Mucosa of stomach (tissue), 1 donor: ENCODE measurements at regions not wholly inside any gene's neighbourhood (a gene's known extent, or its start where the extent isn't known, plus 50 kb on each side); places are given as distances from the start of the nearest gene placed in this dataset.

Experiments used
- H3K27me3 ChIP-seq: one replicate; pipeline ENCODE4 v1.7.0; 2013; ENCODE audit warnings: mild to moderate bottlenecking, low read length; ENCODE audit not compliant: control insufficient read depth, insufficient read depth
- H3K36me3 ChIP-seq: one replicate; pipeline ENCODE4 v1.7.0; 2013; ENCODE audit warnings: low read length; ENCODE audit not compliant: control insufficient read depth, insufficient read depth
- H3K4me1 ChIP-seq: one replicate; pipeline ENCODE4 v1.7.0; 2013; ENCODE audit warnings: mild to moderate bottlenecking, low read length; ENCODE audit not compliant: control insufficient read depth, insufficient read depth
- H3K4me3 ChIP-seq: one replicate; pipeline ENCODE4 v1.7.0; 2013; ENCODE audit warnings: low read length
- H3K9ac ChIP-seq: one replicate; pipeline ENCODE4 v1.7.0; 2013; ENCODE audit warnings: mild to moderate bottlenecking, low read length, moderate library complexity
- H3K9me3 ChIP-seq: one replicate; pipeline ENCODE4 v1.7.0; 2013; ENCODE audit warnings: mild to moderate bottlenecking, low read length, moderate library complexity; ENCODE audit not compliant: control insufficient read depth
- donor health status: Pancreatic carcinoma.

DNA sequence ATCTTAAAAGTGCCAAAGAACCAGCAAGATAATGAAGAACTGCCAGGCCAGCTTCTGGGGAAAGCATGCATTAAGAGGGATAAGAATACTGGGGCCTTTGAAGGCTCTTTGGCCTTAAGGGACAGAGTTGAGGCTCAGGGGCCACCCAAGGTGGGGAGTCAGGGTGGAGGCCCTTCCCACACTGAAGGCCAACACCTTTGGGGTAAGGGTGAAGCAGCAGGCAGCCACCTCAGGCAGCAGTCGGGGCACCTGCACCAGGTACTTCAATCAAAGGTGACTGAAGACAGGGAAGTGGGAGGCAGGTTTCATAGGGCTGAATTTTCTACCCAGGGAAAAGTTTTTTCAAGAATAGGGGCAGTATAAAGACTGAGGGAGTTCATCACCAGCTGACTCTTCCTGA lies 87.7 kb upstream of the KLF13 start:
- no peaks in the 10 kb centered on the region for H3K27me3 ChIP-seq
- no peaks in the 10 kb centered on the region for H3K9me3 ChIP-seq
- H3K4me3 ChIP-seq: no peak overlapping the region
- H3K36me3 ChIP-seq: no peaks in the 10 kb centered on the region
- H3K9ac ChIP-seq: no peak overlapping the region
- peaks cover 21% of the 10 kb centered on the region for H3K4me1 ChIP-seq

DNA sequence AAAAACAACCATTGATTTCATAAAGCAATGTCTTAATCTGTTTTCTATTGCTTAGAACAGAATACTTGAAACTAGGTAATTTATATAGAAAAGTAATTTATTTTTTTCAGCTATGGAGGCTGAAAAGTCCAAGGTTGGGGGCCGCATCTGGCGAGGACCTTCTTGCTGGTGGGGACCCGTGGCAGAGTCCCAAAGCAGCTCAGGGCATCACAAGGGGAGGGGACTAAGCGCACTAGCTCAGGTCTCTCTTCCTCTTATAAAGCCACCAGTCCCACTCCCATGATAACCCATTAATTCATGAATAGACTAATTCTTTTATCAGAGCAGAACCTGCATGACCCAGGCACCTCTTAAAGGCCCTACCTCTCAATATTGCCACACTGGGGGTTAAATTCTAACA lies 87.2 kb upstream of the KLF13 start:
- Histone ChIP-seq H3K4me1 (peaks cover 21% of the 10 kb centered on the region), H3K36me3 (no peaks in the 10 kb centered on the region), H3K9ac (no peak overlapping the region), H3K4me3 (no peak overlapping the region), H3K9me3 (no peaks in the 10 kb centered on the region), H3K27me3 (no peaks in the 10 kb centered on the region)

DNA sequence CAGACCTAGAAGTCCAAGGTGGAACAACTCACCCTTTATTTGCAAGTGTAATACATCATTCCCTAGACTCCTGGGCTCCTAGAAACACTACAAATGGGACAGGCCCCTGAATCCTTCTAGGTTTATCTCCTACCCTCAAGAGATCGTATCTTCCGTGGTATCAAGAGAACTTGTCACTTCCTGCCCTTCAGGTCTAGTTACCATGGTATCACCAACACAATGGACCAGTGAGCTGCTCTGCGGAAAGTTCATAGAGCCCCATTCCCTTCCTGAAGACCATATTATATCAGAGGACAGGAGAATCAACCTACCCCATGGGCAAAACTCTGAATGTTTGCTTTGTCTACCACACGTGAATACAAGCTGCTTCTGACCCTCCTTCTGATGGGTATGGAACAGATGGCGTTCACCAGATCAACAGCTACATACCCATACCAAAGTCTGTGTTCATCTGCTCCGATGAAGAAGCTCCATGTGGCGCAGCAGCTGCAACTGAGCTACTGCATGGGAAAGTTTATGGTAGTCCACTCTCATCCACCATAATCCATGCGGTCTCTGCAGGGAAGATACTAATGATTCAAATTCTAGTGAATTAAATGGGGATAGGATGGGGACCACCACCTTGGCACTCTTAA lies 84.6 kb upstream of the KLF13 start:
- no peaks in the 10 kb centered on the region for H3K27me3 ChIP-seq
- H3K4me1 ChIP-seq: peaks cover 4% of the 10 kb centered on the region
- no peaks in the 10 kb centered on the region for H3K36me3 ChIP-seq
- no peak overlapping the region for H3K9ac ChIP-seq
- H3K4me3 ChIP-seq: no peak overlapping the region
- H3K9me3 ChIP-seq: no peaks in the 10 kb centered on the region

DNA sequence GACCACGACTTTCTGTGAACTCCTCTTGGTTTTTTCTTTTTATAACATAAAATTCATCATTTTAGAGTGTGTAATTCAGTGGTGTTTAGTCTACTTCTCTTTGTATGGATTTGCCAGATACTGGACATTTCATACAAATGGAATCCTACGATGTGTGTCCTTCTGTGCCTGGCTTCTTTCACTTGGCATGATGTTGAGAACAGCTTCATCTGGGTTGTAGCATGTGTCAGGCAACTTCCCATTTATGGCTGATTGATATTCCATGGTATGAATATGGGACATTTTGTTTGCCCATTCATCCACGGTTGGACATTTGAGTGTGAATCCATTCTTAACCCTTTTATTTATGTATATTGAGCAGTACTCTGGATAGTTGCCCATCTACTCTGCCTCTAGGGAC lies 82.7 kb upstream of the KLF13 start:
- Histone ChIP-seq H3K36me3 (no peaks in the 10 kb centered on the region), H3K4me3 (no peak overlapping the region), H3K9me3 (no peaks in the 10 kb centered on the region), H3K4me1 (no peaks in the 10 kb centered on the region), H3K27me3 (peaks cover 4% of the 10 kb centered on the region), H3K9ac (no peak overlapping the region)

DNA sequence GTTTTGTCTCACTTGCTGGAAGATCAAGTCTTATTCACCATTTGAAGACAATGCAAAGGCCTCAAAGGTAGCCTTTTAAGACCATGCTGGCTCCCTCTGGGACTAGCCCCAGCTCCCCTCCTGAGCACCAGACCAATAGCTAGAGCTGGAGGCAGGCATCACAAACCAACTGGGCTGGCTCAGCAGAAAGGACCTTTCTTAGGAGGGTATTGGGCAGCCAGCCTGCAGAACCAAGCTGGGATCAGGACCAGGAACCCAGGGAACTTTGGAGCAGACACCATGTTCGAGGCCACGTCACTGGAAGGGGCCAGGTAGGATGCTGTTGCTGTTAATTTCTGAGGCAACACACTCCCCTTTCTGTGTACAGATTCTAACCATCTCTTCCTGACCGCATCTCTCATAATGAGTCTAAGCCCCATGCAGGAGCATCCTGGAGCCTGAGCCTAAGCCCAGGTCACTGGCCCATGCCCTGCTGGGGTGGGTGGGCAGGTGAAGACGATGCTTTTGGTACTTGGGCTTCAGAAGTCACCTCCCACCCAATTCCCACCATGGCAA lies 81.4 kb upstream of the KLF13 start:
- H3K36me3 ChIP-seq: no peaks in the 10 kb centered on the region

DNA sequence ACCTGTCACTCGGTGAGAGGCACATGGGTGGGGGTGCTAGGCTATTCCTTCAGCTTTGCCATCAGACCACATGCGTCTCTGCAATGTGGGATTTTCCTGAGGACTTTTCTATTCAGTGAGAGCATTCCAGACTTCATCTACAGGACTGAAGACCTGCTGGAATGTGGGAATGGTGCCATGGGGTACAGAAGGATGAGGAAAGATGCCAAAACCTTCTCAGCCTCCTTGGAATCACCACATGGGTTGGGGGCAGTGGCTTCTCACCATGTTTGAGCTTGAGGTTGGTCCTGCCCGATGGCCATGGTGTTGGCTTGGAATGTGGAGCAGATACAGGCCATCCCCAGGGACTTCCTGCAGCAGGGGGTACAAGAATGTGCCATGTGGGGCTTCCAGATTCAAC lies 80.9 kb upstream of the KLF13 start:
- Histone ChIP-seq H3K27me3 (peaks cover 4% of the 10 kb centered on the region), H3K9ac (no peak overlapping the region), H3K4me1 (no peaks in the 10 kb centered on the region), H3K36me3 (no peaks in the 10 kb centered on the region), H3K9me3 (no peaks in the 10 kb centered on the region), H3K4me3 (no peak overlapping the region)

More for the DNA sequence above, 81.4 kb upstream of the KLF13 start:
- H3K4me3 ChIP-seq: no peak overlapping the region
- H3K9me3 ChIP-seq: no peaks in the 10 kb centered on the region
- H3K27me3 ChIP-seq: peaks cover 4% of the 10 kb centered on the region
- no peaks in the 10 kb centered on the region for H3K4me1 ChIP-seq
- H3K9ac ChIP-seq: no peak overlapping the region

DNA sequence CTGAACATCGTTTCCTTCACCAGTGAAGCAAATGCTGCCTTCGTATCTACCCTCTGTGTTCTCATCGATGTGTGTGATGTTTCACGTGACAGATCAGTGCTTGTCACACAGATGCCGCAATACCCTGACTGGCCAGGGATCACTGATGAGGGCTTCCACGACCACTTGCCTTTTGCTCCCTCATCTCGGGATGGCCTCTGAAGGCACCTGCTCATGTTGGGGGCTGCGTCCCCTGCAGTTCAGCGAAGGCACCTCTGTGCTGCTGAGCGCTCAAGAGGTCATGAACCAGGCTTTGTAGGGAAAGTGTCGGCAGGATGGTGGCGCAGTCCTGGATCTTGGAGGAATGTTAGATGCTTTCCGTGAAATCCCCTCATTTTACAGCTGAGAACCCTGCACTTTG lies 79.2 kb upstream of the KLF13 start:
- no peaks in the 10 kb centered on the region for H3K9me3 ChIP-seq
- no peak overlapping the region for H3K9ac ChIP-seq
- H3K4me3 ChIP-seq: no peak overlapping the region
- no peaks in the 10 kb centered on the region for H3K36me3 ChIP-seq
- H3K4me1 ChIP-seq: no peaks in the 10 kb centered on the region
- peaks cover 4% of the 10 kb centered on the region for H3K27me3 ChIP-seq

DNA sequence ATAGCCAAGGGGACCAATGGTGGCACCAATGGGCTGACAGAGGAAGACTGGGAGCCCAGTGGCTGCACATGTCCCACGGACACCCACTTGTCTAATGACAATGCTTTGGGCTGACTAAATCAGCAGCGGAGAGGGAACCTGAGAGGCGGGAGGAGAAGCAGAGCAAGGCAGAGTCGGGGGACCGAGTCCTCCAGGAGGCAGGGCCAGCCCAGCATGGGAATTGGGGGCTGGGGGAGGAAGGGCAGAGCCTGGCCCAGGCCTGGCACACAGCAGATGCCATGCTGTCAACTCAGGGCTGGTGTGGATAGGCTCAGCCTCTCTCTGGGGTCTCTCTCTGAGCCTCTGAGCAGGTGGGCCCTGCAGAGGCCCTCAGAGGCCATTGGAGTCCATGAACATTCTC lies 78.4 kb upstream of the KLF13 start:
- Histone ChIP-seq H3K27me3 (peaks cover 4% of the 10 kb centered on the region), H3K9ac (no peak overlapping the region), H3K9me3 (no peaks in the 10 kb centered on the region)

DNA sequence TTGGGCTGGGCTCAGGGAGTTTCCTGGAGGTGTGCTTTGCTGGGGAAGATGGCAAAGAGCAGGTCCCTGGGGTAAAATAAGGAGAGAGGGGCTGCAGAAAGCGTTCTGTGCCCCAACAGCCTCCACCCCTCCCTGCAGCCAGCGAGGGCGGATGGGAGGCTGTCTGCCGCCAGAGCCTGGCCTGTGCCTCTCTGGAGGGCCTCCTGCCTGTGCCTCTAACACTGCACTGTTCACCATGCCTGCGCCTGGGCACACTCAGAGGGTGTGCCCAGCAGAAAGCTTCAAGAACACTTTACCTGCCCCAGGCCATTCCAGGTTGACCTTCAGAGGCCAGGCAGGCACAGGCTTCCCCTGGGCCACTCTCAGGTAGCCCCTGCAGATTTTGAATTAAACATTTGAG lies 77.7 kb upstream of the KLF13 start:
- no peaks in the 10 kb centered on the region for H3K4me1 ChIP-seq
- no peak overlapping the region for H3K4me3 ChIP-seq
- peaks cover 4% of the 10 kb centered on the region for H3K27me3 ChIP-seq
- H3K9ac ChIP-seq: no peak overlapping the region
- H3K9me3 ChIP-seq: no peaks in the 10 kb centered on the region
- H3K36me3 ChIP-seq: no peaks in the 10 kb centered on the region

More for the DNA sequence above, 78.4 kb upstream of the KLF13 start:
- Histone ChIP-seq H3K36me3 (no peaks in the 10 kb centered on the region), H3K4me3 (no peak overlapping the region), H3K4me1 (no peaks in the 10 kb centered on the region)

DNA sequence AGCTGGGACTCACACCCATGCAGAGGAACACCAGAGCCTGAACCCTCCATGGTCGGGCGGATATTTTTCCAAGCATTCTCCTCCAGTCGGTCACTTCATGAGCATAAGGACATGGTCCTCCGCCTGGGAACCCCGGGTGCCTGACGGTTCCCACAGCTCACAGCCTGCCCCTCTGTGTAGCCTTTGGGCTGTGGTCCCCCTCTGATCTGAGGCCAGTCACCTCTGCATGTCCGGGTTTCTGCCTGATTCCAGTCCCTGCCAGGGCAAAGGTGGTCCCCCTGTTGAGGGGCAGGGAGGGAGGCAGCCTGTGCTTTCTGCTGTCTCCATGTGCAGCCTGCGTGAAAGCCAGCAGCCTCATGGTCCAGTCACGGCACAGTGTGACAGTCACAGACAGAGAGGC lies 76.6 kb upstream of the KLF13 start:
- H3K36me3 ChIP-seq: no peaks in the 10 kb centered on the region
- H3K27me3 ChIP-seq: peaks cover 4% of the 10 kb centered on the region
- H3K9ac ChIP-seq: no peak overlapping the region
- no peaks in the 10 kb centered on the region for H3K4me1 ChIP-seq
- no peak overlapping the region for H3K4me3 ChIP-seq
- no peaks in the 10 kb centered on the region for H3K9me3 ChIP-seq

DNA sequence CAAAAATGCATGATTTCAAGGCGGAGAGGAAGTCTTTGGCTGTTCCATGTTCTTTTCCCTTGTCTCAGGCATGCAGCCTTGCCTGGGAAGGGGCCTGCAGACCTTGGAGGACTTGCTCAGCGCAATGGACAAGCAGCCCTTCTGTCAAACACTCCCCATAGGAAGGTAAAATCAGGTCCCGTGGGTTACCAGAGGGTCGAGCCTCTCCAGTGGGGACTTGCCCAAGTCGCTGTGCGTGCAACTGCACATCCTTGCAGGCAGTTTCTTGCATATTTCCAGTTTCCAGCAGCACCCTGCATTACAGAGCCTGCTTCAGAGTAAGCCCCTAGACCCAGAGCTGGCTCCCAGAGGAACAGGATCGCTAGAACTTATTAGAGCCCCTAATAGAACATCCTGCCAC lies 75.5 kb upstream of the KLF13 start:
- no peaks in the 10 kb centered on the region for H3K9me3 ChIP-seq
- peaks cover 4% of the 10 kb centered on the region for H3K27me3 ChIP-seq
- no peaks in the 10 kb centered on the region for H3K4me1 ChIP-seq
- no peak overlapping the region for H3K9ac ChIP-seq
- H3K36me3 ChIP-seq: no peaks in the 10 kb centered on the region
- H3K4me3 ChIP-seq: no peak overlapping the region

DNA sequence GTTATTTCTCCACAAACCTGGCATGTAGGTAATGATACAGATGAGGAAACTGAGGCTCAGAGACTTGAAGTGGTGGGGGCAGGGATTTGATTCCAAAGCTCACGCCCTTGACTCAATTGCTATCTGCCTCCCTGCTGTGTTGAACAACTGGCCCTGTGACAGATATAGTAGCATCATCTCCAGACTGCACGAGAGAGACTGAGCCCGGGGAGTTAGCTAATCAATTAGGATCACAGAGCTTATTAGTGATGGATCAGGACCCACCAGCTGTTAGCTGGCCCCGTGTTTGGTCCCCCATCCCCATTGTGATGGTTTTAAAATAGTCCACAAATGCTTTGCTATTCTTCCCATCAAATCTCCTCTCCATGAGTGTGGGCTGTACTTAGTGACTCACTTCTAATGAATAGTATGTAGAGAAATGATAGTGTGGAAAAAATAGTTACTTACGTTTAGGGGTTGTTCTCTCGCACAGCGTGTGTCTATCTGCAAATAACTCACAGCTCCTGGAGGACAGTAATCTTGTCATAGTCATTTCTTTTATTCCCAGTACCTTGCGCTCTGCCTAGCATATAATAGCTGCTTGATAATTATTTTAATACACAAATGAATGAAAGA lies 74.4 kb upstream of the KLF13 start:
- Histone ChIP-seq H3K4me3 (no peak overlapping the region), H3K9ac (no peak overlapping the region), H3K36me3 (no peaks in the 10 kb centered on the region), H3K27me3 (peaks cover 2% of the 10 kb centered on the region), H3K9me3 (no peaks in the 10 kb centered on the region), H3K4me1 (no peaks in the 10 kb centered on the region)
